Peyer's patch (tissue), 4 donors: ENCODE measurements at regions not wholly inside any gene's neighbourhood (a gene's known extent, or its start where the extent isn't known, plus 50 kb on each side); places are given as distances from the start of the nearest gene placed in this dataset.

Experiments
- CTCF ChIP-seq, 6 experiments: fragments of 450-650 bp in 4 of 6; fragments of 200-600 bp in 2 of 6; sonication (generic) in 1 of 6; IDR thresholded peaks; one replicate each; pipeline ENCODE4 v1.5.1; 2017 to 2019; ENCODE audit warnings: antibody characterized with exemption in 6 of 6, mild to moderate bottlenecking in 3 of 6, moderate library complexity in 1 of 6
- POLR2A ChIP-seq, 2 donors: fragments of 450-650 bp; IDR thresholded peaks; one replicate each; pipeline ENCODE4 v1.5.1; 2017; ENCODE audit warnings: antibody characterized with exemption in 2 of 2, mild to moderate bottlenecking in 2 of 2, moderate library complexity in 2 of 2

GRCh38 chr5:163993126-163993525 lies 487.7 kb downstream of the MAT2B start:
- TF ChIP-seq CTCF (IDR thresholded peaks at IDR 0.05) (no peak), POLR2A (IDR thresholded peaks at IDR 0.05) (no peak)
